ENCODE measurements at regions not wholly inside any gene's neighbourhood (a gene's known extent, or its start where the extent isn't known, plus 50 kb on each side); places are given as distances from the start of the nearest gene placed in this dataset.

DNA sequence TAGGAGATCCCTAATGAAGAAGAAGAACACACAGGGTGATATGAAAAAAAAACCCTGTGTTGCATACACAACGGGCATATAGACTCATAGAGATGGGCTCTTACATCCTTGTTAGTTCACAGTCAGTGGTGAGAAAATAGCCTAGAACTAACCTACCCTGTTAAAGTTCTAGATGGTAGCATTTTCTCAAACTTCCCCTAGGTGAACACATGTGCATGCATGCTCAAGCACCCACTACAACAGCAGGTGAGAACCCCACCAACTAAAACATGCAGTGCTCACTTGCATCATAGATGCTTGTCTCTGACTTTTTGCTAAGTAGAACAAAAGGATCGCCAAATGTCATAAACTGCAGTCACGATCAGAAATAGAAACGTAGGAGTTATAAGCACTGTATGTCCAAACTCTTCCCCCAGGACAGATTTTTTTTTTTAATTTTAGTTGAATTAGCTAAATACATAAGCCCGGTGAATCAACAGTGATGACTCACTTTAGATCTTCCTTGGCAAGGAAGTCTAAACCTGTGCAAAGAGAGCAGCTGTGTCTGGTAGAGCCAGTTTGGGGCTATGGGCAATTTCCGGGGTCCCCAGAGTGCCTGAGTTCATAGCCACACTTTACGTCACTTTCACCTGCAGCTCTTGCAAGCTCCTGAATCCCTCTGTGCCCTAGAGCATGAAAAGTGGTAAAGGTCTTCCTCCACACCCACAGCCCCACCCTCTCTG is 96.2 kb upstream of the SEMA6D start:
- no peak for DNase-seq

DNA sequence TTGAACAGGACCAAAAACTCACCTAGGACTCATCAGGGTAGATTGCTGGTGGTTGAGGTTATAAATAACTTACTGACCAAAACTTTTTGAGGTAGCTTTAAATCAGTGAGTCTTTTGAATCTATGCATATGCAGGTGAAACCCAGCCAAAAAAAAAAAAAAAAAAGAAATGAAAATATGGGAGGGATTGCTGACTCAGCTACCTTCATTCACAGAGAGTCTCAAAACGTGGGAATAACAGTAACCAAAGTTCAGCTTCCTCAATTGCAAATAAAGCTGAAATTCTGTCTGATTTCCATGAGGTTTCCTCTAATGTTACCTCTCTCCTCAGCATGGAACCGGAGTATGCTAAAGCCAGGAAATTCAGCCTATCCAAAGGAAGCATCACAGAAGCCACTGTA is 95.2 kb upstream of the SEMA6D start:
- no peak for DNase-seq

DNA sequence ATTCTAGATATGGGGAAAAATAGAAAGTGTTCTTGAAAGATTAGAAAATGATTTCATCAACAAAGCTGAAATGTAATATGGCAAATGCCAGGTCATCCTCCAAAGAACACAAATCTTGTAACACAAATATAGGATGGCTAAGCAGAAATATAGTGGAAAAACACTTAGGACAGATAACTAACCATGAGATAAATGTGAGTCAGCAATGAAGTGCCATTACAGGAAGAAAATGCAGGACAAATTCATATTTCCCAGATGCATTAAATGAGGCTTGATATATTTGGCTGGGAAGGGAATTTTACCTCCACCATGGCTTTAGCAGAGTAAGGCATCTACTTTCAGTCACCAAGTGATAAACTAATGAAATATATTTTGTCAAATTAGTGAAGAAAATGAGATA is 92.8 kb upstream of the SEMA6D start:
- DNase-seq = no peak

DNA sequence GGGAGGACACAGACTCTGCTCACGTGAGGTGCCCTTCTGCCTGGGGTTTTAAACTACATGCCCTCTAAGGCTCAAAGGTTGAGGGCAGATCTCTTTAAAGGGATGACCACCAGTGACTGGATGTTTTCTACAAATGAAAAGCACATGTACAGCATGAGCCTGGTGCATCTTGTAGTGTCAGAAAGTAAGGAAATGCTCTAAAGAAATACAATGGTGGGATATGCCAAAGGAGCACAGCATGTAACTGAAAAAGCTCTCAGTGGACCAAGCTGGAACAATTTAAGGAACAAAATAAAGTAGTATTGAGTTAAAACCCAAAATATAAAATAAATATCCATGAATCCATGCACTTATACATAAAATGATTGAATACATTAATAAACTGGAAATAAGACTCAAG is 78.3 kb upstream of the SEMA6D start:
- no peak for DNase-seq

DNA sequence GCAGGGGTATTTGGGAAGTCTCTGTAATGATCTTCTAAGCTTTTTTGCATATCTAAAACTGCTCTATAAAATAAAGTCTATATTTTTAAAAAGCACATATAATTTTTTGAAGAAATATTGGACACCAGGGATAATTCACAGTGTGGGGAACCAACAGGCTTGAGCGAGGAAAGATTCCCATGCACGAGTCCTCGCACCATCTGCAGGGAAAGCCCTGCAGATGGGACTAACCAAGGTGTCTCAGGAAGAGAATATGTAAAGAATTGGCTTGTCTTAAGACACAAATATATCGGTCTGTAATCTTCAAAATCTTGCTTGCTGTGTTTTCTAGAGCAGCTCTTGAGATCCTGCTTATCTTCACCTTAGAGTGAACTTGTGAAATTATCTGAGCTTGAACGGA is 77.2 kb upstream of the SEMA6D start:
- no peak for DNase-seq

DNA sequence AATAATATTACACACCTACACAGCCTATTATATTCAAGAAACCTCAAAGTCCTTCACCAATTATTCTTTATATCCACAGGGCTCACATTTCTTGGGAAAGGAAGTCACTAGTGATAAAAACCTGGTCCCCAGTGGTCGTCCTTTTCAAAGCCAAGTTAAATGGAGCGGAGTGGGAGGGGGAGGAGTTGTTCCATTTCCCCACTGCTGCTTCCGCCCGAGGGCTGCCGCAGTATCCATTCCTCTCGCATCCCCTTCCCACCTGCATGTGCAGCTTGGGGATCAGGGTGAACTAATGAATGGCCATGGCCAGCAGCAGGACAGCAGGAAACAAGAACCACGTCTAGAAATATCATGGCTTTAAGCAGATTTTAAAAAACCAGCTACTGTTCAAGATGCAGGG is 76.4 kb upstream of the SEMA6D start:
- DNase-seq = no peak

DNA sequence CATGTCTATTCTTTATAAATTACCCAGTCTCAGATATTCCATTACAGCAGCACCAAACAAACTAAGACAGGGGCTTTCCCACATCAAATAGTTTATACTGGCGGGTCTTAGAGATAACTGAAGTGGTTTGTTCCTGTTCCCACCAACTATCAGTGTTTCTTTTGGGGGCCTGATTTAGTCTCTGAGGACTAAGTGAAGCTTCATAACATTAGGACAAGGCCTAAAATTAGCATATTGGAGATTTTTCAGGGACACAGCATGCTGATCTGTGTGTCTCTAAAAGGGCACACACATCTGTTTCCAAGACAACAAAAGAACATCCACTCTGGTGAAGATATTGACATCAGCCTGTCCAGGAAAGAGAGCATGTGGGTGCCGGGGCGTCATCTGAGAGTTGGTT is 72.6 kb upstream of the SEMA6D start:
- no peak for DNase-seq

DNA sequence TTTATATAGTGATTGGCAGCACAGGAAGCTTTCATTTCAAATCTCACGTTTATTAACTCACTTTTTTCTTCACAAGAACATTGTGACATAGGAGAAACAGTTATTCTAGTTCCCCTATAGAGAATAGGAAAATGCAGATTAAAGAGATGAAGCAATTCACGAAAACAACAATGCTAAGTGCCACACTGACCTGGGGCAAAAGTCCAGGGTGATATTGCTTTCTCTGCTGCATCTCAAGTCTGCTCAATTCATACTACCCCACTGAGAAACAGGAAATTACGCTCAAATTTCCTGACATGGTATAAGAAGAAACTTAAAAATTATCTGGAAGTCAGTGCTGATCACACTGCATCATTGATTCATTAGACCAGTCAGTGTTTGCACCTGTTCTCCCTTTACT is 66.7 kb upstream of the SEMA6D start:
- no peak for DNase-seq

DNA sequence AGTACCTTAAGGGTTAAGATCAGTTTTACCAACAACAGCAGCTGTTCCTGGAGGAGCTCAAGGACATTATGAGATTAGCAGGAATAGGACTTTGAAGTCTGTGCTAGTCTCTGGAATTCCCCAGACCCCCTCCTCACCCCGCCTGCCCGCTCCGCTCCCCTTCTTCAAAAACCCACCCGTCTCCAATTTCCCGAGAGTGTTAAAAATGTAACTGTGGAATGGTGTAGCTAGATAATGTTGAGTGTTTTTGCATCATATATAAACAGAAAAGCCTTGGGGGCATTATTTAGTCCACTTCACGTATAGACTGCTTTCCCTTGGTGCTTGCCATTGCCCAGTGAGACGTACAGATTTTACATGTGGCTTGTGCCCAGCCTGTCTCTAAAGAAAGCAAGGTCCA is 65.0 kb upstream of the SEMA6D start:
- no peak for DNase-seq

DNA sequence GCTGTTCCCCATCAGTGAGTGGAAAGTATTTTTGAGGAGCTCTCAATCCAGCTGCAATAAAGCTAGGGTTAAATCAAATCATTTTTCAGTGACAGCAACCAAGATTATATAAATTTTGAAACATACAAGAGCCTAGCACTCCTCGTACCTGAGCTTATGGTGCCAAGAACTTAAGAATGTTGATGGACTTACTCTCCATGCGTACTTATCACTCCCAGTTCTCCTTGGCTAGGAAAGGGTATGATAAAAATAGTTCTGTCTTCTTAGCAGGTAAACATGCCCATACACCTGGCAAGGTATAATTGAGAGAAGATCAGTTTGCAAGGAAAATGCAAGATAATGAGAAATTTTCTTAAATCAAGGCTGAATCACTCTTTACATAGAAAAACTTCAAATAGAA is 64.5 kb upstream of the SEMA6D start:
- DNase-seq = no peak

DNA sequence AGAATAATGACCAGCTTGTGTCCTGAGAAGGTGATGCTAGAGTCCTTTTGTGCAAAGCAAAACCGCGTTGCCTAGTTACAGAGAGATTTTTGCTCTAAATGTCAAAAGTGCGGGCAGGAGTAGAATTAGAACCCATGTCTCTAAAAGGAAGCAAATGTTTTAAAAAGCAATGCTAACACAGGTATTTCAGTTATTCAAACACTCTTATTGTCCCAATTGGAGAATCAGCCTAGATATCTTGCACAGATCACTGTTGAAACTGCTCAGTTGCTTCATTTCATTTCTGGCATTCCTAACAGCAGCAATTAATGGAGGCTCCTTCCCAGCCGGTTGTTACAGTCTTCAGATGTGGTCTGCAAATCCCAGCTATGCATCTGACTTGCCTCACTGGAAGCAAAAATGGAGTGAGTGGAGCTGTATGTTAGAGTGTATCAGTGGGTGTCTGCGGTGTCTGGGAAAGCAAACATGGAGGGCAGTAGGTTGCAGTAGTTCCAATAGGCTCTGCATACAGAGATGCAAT is 55.6 kb upstream of the SEMA6D start:
- no peak for DNase-seq

DNA sequence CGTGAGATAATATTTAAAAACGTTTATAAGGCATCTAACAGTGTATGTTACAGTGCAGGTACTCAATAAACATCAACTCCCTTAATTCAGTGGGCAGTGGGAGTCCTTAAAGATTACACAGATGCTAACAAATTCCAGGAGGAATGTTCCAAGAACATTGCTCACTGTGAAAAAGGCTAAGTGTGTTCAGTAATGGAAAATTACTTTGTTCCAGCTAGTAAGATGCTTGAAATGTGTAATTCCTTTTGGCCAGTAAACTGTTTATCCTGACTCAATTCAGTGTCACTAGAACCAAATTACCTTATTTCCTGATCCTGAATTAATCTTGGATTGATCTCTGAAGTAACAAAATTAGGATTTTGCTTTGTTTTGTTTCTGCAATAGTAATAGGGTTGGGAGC is 54.2 kb upstream of the SEMA6D start:
- DNase-seq = no peak
